Stimulated activated CD4-positive, alpha-beta T cell treated with anti-CD3 and anti-CD28 coated beads, Interleukin-2, amount 100 ng/mL, for 48 hours (primary cell): ENCODE measurements at regions not wholly inside any gene's neighbourhood (a gene's known extent, or its start where the extent isn't known, plus 50 kb on each side); places are given as distances from the start of the nearest gene placed in this dataset.

Experiments
- DNase-seq, 2 donors: peaks; one replicate each; pipeline ENCODE4 v3.0.0-alpha.2; 2020

DNA sequence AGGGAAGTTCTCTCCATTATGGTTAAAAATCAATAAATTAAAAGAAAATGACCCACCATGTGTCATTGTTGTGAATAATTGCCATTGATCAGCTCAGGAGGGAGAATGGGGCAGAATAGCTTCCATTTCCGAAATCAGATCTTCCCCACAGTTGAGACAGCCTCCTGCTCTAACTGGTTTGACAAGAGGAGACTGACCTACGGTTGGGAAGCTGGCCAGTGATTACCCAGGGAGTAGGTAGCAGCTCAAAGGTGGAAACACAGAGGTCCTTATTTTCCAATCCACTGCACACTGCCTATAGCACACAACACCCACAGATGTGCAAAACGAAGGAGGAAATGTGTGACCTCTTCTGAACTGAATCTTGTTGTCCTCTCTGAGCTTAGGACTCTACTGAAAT is 69.0 kb upstream of the DAPK1 start:
- no peak for DNase-seq

DNA sequence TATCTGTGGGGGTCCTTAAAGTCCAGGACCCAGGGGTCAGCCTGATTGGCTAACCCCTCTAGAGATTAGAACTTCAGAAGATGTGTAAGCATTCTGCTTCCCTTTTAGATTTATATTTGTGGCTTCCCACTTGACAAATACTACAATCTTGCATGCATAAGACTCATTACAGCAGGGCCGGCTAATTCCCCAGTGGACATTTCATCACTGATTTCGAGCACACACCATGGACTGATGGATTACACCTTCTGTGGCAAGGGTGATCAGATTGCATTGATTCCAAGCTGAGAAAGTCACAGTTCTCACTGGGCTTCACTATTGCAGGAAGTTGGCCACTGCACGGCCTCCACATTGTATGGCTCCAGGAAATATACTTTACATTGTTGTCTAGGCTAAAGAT is 65.8 kb upstream of the DAPK1 start:
- no peak for DNase-seq

DNA sequence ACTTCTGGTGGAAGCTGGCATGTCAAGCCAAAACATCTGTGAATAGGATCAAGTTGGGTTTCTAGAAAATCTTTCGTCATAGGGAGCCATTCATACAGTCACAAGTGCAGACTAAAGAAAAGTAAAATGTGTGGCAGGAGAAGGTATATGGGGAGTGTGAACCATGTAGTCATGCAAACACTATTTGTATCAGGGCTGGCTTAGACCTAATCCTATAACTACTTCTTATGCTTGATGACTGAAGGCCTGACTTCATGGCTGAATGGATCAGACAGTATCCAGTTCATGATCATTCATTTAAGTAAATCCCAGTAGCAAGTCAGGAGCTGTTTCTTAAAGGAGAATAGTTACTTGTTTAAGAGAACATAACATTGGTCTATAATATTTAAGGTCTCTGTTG is 63.8 kb upstream of the DAPK1 start:
- DNase-seq: no peak

DNA sequence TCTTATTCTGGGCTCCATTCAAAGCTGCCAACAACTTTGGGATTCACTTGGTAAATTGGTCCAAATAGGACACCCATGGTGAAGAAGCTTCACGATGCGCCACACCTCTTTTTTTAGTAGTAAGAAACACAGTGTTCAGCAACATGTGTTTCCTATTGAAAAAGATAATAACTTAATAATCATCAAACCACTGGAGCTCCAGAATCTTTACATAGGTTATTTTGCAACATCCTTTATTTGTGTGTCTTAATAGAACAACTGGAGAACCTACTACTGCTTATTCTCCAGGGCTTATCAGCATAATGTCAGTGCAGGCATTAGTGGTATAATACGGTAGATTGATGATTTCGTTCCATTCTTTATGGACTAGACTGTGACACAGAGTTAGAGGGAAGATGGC is 63.3 kb upstream of the DAPK1 start:
- DNase-seq: no peak

DNA sequence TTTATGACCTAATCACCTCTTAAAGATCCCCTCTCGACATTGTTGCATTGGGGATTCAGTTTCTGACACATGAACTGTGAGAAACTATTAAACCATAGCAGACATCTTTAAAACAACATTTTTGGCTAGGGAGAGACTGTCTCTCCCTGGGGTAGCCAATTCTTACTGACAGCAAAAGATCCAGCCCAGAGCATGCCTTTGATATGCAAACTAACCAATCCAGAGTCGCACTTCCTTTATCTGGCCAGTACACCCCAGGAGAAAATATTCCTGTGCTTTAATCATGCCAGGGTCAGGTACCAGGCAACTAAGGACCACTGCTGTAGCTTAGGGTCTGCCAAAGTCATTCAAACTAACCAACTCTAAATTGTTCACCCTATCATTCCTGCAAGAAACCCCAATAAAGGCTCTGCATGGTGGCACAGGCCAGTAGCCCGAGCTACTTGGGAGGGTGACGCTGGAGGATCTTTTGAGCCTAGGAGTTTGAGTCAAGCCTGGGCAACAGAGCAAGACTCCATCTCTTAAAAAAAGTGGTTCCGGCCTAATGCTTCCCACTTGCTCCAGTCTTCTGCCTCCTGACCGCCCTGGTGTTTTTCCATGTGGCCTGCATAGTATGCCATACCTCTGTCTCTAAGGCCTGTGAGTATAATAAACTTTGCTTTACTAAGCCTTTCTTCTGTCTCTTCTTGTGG is 62.3 kb upstream of the DAPK1 start:
- DNase-seq: no peak

DNA sequence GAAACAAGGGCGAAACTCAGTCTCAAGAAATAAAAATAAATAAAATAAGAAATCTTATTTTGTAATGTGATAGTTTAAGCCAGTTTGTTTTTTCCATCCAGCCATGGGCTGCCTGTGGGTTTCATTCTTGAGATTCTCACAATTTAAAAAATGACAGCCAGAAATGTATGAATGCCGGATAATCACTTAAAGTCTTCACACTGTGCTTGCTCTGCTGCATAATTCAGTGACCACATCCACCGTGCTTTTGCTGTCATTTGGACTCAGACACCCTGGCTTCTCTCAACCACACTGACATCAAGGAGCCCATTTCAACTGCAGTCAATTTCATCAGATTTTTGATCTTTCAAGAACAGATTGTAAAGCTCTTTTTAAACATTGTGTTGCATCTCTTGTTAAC is 61.0 kb upstream of the DAPK1 start:
- no peak for DNase-seq

DNA sequence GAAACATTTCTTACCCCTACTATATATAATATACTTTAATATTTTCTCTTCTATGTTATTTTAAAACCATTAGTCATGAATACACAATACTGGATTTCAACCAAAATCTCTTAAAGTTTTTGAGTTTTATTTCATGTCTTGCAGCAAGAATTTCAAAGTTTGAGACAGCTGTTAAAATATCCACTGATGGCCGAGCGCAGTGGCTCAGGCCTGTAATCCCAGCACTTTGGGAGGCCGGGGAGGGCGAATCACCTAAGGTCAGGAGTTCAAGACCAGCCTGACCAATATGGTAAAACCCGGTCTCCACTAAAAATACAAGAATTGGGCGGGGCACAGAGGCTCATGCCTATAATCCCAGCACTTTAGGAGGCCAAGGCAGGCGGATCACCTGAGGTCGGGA is 59.7 kb upstream of the DAPK1 start:
- DNase-seq: no peak

DNA sequence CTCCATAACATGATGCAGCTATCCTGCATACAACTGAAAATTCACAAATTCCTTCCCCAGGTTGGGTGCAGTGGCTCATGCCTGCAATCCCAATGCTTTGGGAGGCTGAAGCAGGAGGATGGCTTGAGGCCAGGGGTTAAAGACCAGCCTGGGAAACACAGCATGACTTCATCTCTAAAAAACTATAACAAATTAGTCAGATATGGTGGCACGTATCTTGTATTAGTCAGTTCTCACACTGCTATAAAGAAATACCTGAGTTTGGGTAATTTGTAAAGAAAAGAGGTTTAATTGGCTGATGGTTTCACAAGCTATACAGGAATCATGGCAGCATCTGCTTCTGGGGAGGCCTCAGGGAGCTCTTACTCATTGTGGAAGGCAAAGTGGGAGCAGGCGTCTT is 56.4 kb upstream of the DAPK1 start:
- DNase-seq: no peak

DNA sequence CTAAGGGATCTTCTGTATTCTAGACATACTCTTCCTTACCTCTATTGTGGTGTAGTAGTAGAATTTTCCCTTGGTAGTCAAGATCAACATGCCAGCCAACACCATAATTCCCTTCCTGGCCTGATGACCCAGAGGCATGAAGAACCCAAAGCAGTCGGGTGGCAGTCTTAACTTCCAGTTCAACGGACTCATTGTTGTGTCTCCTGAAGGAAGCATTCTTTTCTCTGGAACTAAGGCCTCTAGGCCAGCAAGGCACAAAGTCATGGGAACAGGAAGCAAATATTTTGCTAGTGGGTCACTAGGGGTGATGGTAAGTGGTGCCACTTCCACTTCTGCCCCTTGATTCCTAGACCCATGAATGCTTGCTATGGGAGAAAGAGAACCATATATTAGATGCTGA is 55.2 kb upstream of the DAPK1 start:
- no peak for DNase-seq

DNA sequence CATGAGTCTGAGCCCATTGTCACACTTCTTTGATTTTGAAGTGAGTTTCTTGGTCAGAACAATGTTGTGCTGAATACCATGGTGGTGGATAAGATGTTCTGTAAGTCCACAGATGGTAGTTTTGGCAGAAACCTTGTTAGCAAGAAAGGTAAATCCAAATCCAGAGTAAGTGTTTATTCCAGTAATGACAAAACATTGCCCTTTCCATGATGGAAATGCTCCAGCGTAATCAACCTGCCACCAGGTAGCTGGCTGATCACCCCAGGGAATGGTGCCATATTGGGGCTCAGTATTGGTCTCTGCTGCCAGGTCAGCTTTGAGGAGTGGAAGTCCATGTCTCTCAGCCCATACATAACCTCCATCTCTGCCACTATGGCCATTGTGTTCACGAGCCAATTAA is 54.7 kb upstream of the DAPK1 start:
- no peak for DNase-seq

DNA sequence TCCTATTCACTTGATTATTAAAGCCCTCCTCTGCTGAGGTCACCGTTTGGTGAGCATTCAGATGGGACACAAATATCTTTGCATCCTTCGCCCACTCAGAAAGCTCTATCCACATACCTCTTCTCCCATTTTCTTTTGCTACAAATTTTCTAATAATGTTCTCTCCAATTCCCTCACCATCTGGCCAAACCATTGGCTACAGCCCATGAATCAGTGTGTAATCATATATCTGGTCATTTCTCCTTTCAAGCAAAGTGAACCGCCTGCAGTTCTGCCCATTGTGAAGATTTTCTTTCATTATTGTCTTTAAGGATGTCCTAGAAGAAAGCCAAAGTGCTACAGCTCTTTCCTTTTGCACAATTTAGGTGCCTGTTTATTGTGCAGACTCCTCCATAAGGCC is 54.2 kb upstream of the DAPK1 start:
- DNase-seq: no peak

DNA sequence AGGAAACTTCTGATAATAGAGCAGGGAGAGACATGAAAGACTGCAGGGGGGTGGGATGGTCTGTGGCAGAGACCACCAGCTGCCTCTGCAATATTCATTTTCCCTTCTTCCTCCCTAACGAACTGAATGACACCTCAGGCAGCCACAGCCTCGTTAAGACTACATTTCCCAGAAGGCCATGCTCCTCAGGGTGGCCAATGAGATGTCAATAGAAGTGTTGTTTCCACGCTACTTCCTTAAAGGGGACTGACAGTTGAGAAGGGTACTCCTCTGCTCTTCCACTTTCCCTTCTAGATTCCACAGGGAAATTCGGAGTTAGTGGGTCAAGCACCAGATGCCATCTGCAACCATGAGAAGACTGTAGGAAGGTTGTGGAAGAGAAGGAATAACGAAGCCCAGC is 52.0 kb upstream of the DAPK1 start:
- DNase-seq: no peak

DNA sequence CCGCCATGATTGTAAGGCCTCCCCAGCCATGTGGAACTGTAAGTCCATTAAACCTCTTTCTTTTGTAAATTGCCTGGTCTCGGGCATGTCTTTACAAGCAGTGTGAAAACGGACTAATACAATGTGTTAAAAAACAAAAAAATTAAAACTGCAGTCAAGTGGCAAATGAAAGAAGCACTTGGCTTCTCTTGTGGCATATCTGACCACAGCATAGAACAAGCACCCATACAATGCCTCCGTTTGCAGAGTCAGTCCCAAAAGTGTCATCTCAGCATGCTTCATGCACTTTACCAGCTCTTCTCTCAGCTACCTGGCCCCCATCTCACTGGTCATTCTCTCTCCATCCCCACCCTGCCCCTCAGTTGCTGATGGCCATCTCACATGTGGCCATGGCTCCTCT is 51.1 kb upstream of the DAPK1 start:
- no peak for DNase-seq

DNA sequence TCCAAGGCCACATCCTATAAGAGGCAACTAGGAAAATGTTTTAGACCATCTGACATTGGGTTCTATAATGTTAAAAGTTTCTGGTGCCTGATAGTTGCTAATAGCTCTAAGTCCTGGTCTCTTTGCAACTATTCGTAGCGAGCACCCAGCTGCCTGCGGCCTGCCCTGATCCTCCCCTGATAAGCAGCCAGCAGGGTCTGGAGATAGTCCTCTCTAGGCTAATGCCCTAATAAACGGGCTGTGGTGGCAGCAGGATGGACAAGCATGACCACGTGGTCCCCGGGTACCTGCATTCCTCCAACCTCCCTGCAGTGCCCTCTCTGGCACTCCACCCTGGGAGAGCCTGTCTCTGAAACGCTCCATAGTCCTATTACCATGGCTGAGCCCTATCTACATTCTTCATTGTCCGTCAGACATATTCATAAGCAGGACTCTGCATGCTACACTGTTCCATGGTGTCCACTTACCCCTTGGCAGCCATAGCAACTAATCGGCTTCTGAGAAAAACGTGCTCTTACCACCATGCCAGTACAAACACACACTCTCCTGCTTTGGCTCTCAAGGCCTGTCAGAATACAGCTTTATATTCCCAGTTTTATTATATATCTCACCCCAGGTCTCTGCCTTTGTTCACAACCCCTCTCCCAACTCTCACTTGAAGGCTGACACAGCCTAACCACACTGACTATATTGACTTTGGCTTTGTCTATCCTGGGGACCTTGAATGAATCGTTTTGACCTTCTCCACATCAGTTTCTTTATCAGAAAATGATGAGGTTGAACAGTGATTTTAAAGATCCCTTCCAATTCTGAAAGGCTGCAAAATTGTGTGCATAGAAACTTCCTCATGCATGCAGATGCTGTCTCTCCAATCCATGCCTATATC is 49.9 kb upstream of the DAPK1 start:
- DNase-seq: no peak
